GM13976 (cell line): ENCODE measurements at regions not wholly inside any gene's neighbourhood (a gene's known extent, or its start where the extent isn't known, plus 50 kb on each side); places are given as distances from the start of the nearest gene placed in this dataset.
"Not testable (repeated sequence)": the region's sequence is repeated elsewhere in the genome, so short reads cannot be mapped to it uniquely, and the experiment has no call there.

Experiments used
- DNase-seq: peaks from one replicate; pipeline ENCODE4 v3.0.0; 2012; ENCODE audit warnings: low spot score
- CTCF ChIP-seq: IDR thresholded peaks from 2 replicates; pipeline ENCODE4 v1.5.1; 2012; ENCODE audit warnings: borderline replicate concordance, mild to moderate bottlenecking; ENCODE audit not compliant: insufficient read depth; ENCODE audit errors: extremely low read depth, missing control alignments, control extremely low read depth
- in situ Hi-C: fragments of 300-500 bp; cut with MboI; formaldehyde crosslinking; loops from one replicate; pipeline ENCODE4 v1.12.0; 2022; ENCODE audit warnings: low sequenced_read_pairs, mixed read lengths, inconsistent platforms; ENCODE audit not compliant: unreplicated experiment

GRCh38 chr5:71786337-71787055, 67.4 kb downstream of the CARTPT start:
- in situ Hi-C loops, result loop anchor here (25.0 kb wide), 1 partner anchor 526 kb away; the partner anchor contains the start of genes MRPS27 and PTCD2
- no peak for TF ChIP-seq CTCF
- DNase-seq, result no peak

- TF ChIP-seq CTCF, result no peak
- DNase-seq, result no peak
- in situ Hi-C loops, result loop anchor here (25.0 kb wide), 1 partner anchor 524 kb away; the partner anchor contains the start of genes MRPS27 and PTCD2
These were observed 69.7 kb downstream of the CARTPT start for GRCh38 chr5:71788794-71789193.

- no peak for DNase-seq
- no peak for TF ChIP-seq CTCF
- in situ Hi-C loops, result loop anchor here (25.0 kb wide), 1 partner anchor 523 kb away; the partner anchor contains the start of genes MRPS27 and PTCD2
These were observed 70.7 kb downstream of the CARTPT start for GRCh38 chr5:71789746-71790145.

GRCh38 chr5:71790433-71790832, 71.4 kb downstream of the CARTPT start:
- TF ChIP-seq CTCF, result no peak
- in situ Hi-C loops, result loop anchor here (25.0 kb wide), 1 partner anchor 522 kb away; the partner anchor contains the start of genes MRPS27 and PTCD2
- DNase-seq, result no peak

- not testable (repeated sequence) for DNase-seq
- in situ Hi-C loops, result loop anchor here (25.0 kb wide), 1 partner anchor 520 kb away; the partner anchor contains the start of genes MRPS27 and PTCD2
These were observed 73.0 kb downstream of the CARTPT start for GRCh38 chr5:71792041-71792440.

- no peak for TF ChIP-seq CTCF
- in situ Hi-C loops, result loop anchor here (25.0 kb wide), 1 partner anchor 518 kb away; the partner anchor contains the start of genes MRPS27 and PTCD2
- no peak for DNase-seq
These were observed 75.1 kb downstream of the CARTPT start for GRCh38 chr5:71794061-71794695.

- no peak for DNase-seq
- in situ Hi-C loops, result no loop called here
- TF ChIP-seq CTCF, result no peak
These were observed 83.6 kb downstream of the CARTPT start for GRCh38 chr5:71802673-71803072.
